GM19099 (cell line): ENCODE measurements at regions not wholly inside any gene's neighbourhood (a gene's known extent, or its start where the extent isn't known, plus 50 kb on each side); places are given as distances from the start of the nearest gene placed in this dataset.

Experiments used
- POLR2A ChIP-seq: IDR thresholded peaks from 3 replicates; pipeline ENCODE4 v1.6.1; 2011; ENCODE audit warnings: low read depth; ENCODE audit not compliant: insufficient read length; ENCODE audit errors: extremely low read depth

DNA sequence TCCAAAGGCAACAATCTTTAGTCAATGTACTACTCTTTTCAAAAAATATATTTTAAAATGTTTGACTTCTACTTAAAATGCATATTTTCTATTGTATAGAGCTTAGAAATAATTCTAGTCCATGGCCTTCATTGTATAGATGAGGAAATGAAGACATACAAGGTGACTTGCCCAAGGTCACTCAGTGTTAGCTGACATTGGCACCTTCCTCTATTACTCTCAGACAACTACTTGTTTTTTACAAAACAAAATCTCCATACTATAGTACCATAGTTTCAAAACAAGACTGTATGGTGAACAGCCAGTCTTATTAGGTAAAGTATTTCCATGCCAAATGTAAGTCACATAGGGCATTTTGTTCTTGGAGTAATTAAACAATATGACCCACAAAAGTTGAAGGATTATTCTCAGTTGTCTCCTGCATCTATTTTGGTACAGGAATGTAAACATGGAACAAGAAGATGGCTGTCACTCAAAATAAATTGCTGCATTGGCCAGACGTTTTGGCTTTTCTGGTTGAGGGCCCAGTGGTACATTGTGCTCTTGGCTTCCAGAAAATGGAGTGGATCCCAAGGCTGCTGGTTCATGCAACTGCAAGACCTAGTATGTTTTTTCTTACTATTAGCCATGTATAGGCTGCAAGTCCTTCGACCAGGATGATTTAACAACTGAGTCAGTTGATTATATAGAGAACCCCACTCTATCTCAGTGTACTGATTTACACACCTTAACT is 54.3 kb upstream of the NOX3 start:
- TF ChIP-seq POLR2A: no peak

DNA sequence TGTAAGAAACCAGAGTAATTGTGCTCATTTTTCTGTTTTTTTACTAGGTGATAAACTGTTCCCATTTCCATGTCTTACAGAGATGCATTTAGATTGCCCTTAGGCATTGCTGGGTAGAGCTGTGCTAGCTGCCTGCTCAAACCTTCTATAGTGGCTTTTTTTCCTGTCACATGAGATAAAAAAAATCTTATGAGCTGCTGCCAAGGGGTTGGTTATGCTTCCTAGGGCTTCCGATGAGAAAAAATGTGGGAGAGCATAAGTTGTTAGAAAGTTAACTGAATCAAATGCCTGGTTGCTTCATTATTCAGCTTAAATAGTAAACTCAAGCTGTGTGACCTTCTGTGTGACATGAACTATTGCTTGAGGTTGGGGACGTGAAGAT is 50.0 kb upstream of the NOX3 start:
- no peak for TF ChIP-seq POLR2A
